ENCODE measurements at regions not wholly inside any gene's neighbourhood (a gene's known extent, or its start where the extent isn't known, plus 50 kb on each side); places are given as distances from the start of the nearest gene placed in this dataset.

- TF ChIP-seq CTCF (IDR thresholded peaks at IDR 0.05; ENCODE audit: poor library complexity, severe bottlenecking) (no peak), POLR2AphosphoS5 (IDR thresholded peaks at IDR 0.05) (no peak), SMC3 (conservative IDR thresholded peaks at IDR 0.05; ENCODE audit: poor library complexity) (no peak), EZH2 (IDR thresholded peaks at IDR 0.05; ENCODE audit: borderline replicate concordance, insufficient read depth, low read length, poor library complexity, severe bottlenecking) (no peak), EP300 (conservative IDR thresholded peaks at IDR 0.05; ENCODE audit: poor library complexity, severe bottlenecking) (no peak), MXI1 (conservative IDR thresholded peaks at IDR 0.05; ENCODE audit: poor library complexity, severe bottlenecking) (no peak), REST (IDR thresholded peaks at IDR 0.05; ENCODE audit: borderline replicate concordance) (no peak), TAF1 (IDR thresholded peaks at IDR 0.05; ENCODE audit: low read depth) (no peak)
Observed at GRCh38 chr6:109299265-109299607, 83.0 kb downstream of the CD164 start.

All from neural cell (in vitro differentiated cells).